ENCODE measurements at regions not wholly inside any gene's neighbourhood (a gene's known extent, or its start where the extent isn't known, plus 50 kb on each side); places are given as distances from the start of the nearest gene placed in this dataset.

GRCh38 chr5:36442796-36443195 is 141.1 kb upstream of the RANBP3L start:
- TF ChIP-seq, protein P1, sequence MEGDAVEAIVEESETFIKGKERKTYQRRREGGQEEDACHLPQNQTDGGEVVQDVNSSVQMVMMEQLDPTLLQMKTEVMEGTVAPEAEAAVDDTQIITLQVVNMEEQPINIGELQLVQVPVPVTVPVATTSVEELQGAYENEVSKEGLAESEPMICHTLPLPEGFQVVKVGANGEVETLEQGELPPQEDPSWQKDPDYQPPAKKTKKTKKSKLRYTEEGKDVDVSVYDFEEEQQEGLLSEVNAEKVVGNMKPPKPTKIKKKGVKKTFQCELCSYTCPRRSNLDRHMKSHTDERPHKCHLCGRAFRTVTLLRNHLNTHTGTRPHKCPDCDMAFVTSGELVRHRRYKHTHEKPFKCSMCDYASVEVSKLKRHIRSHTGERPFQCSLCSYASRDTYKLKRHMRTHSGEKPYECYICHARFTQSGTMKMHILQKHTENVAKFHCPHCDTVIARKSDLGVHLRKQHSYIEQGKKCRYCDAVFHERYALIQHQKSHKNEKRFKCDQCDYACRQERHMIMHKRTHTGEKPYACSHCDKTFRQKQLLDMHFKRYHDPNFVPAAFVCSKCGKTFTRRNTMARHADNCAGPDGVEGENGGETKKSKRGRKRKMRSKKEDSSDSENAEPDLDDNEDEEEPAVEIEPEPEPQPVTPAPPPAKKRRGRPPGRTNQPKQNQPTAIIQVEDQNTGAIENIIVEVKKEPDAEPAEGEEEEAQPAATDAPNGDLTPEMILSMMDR (IDR thresholded peaks at IDR 0.05) = no peak
- TF ChIP-seq POLR2A (IDR thresholded peaks at IDR 0.05) = no peak
